Gastroesophageal sphincter (tissue), 4 donors: ENCODE measurements at regions not wholly inside any gene's neighbourhood (a gene's known extent, or its start where the extent isn't known, plus 50 kb on each side); places are given as distances from the start of the nearest gene placed in this dataset.

Experiments used
- ATAC-seq: fragments of 150-250 bp; one replicate; pipeline ENCODE4 v1.9.1; 2016; ENCODE audit warnings: mild to moderate bottlenecking, moderate library complexity
- H3K27ac ChIP-seq, 4 donors: fragments of 200-600 bp; sonication (generic) in 3 of 4; 1 replicate in 3 of 4; 2 replicates in 1 of 4; pipeline ENCODE4 v1.5.1; 2016 to 2019
- H3K27me3 ChIP-seq: fragments of 200-600 bp; sonication (generic); one replicate; pipeline ENCODE4 v1.5.1; 2019
- H3K36me3 ChIP-seq, 2 donors: fragments of 200-600 bp; sonication (generic); one replicate each; pipeline ENCODE4 v1.5.1; 2019; ENCODE audit warnings: control low read depth in 1 of 2
- H3K4me1 ChIP-seq, 3 donors: fragments of 200-600 bp; sonication (generic); 1 replicate in 2 of 3; 2 replicates in 1 of 3; pipeline ENCODE4 v1.5.1; 2016 to 2019; ENCODE audit warnings: control low read depth in 2 of 3
- H3K4me3 ChIP-seq, 2 donors: fragments of 200-600 bp; sonication (generic); one replicate each; pipeline ENCODE4 v1.5.1; 2019; ENCODE audit warnings: mild to moderate bottlenecking in 1 of 2, moderate library complexity in 1 of 2
- H3K9me3 ChIP-seq, 3 donors: fragments of 200-600 bp; sonication (generic); one replicate each; pipeline ENCODE4 v1.5.1; 2017 to 2019; ENCODE audit warnings: control low read depth in 2 of 3
- CTCF ChIP-seq, 4 experiments: fragments of 200-600 bp in 2 of 4; fragments of 450-650 bp in 2 of 4; sonication (generic) in 1 of 4; IDR thresholded peaks; one replicate each; pipeline ENCODE4 v1.5.1; 2017 to 2019; ENCODE audit warnings: antibody characterized with exemption in 4 of 4, mild to moderate bottlenecking in 2 of 4, moderate library complexity in 2 of 4
- EP300 ChIP-seq: sonication (generic); formaldehyde crosslinking; IDR thresholded peaks from one replicate; pipeline ENCODE4 v1.6.1; 2017; ENCODE audit warnings: antibody characterized with exemption, mild to moderate bottlenecking
- POLR2A ChIP-seq, 2 donors: fragments of 450-650 bp; IDR thresholded peaks; one replicate each; pipeline ENCODE4 v1.6.1; 2017; ENCODE audit warnings: antibody characterized with exemption in 2 of 2, mild to moderate bottlenecking in 2 of 2, moderate library complexity in 1 of 2
- POLR2AphosphoS5 ChIP-seq: sonication (generic); formaldehyde crosslinking; IDR thresholded peaks from one replicate; pipeline ENCODE4 v1.6.1; 2017; ENCODE audit warnings: antibody characterized with exemption
- WGBS, 2 donors: methylation state at CpG; one replicate each; pipeline ENCODE4 v1.1.5; 2018; ENCODE audit warnings: low coverage in 1 of 2; 5-methylcytosine and 5-hydroxymethylcytosine counted together

- no peaks in the 10 kb centered on the region for H3K4me1 ChIP-seq
- no peaks in the 10 kb centered on the region for H3K27me3 ChIP-seq
- H3K4me3 ChIP-seq: no peak overlapping the region
- no peak overlapping the region for H3K27ac ChIP-seq
- 81 to 100% methylated on average over 2 to 3 of the region's 7 CpGs for WGBS, 2 donors
- no peaks in the 10 kb centered on the region for H3K36me3 ChIP-seq
- TF ChIP-seq EP300 (no peak), CTCF (IDR thresholded peaks at IDR 0.05) (no peak), POLR2A (IDR thresholded peaks at IDR 0.05) (no peak), POLR2AphosphoS5 (no peak)
- peaks cover 0 to 7% (median 0%) of the 10 kb centered on the region in 3 donors for H3K9me3 ChIP-seq
- ATAC-seq: no peak
Observed at GRCh38 chr16:65667011-65667578, 545.2 kb upstream of the CDH11 start.

GRCh38 chr16:65666132-65666941 is 544.5 kb upstream of the CDH11 start:
- Histone ChIP-seq H3K36me3 (no peaks in the 10 kb centered on the region), H3K4me1 (no peaks in the 10 kb centered on the region), H3K27me3 (no peaks in the 10 kb centered on the region), H3K27ac (no peak overlapping the region), H3K4me3 (no peak overlapping the region), H3K9me3 (no peaks in the 10 kb centered on the region)
- TF ChIP-seq POLR2A (IDR thresholded peaks at IDR 0.05) (no peak), POLR2AphosphoS5 (no peak), CTCF (IDR thresholded peaks at IDR 0.05) (no peak), EP300 (no peak)
- 94 to 96% methylated on average over 3 of the region's 11 CpGs for WGBS, 2 donors
- no peak for ATAC-seq

- Histone ChIP-seq H3K36me3 (no peaks in the 10 kb centered on the region), H3K9me3 (no peaks in the 10 kb centered on the region), H3K4me1 (no peaks in the 10 kb centered on the region), H3K4me3 (no peak overlapping the region), H3K27ac (no peak overlapping the region), H3K27me3 (no peaks in the 10 kb centered on the region)
- TF ChIP-seq POLR2A (IDR thresholded peaks at IDR 0.05): no peak
- 53 to 93% methylated on average over 3 of the region's 3 CpGs for WGBS, 2 donors
- ATAC-seq: no peak
Observed at GRCh38 chr16:65665586-65665985, 543.7 kb upstream of the CDH11 start.

- H3K36me3 ChIP-seq: no peaks in the 10 kb centered on the region
- no peak for ATAC-seq
- no peaks in the 10 kb centered on the region for H3K4me1 ChIP-seq
- H3K4me3 ChIP-seq: no peak overlapping the region
- no peak overlapping the region for H3K27ac ChIP-seq
- no peaks in the 10 kb centered on the region for H3K27me3 ChIP-seq
- no peaks in the 10 kb centered on the region for H3K9me3 ChIP-seq
- TF ChIP-seq CTCF (IDR thresholded peaks at IDR 0.05) (no peak), POLR2A (IDR thresholded peaks at IDR 0.05) (no peak), POLR2AphosphoS5 (no peak), EP300 (no peak)
- WGBS, 2 donors: 86% methylated on average over 2 of the region's 3 CpGs; no CpG with 5 or more reads in 1 of the 2 donors
Observed at GRCh38 chr16:65663774-65664173, 541.9 kb upstream of the CDH11 start.

- no peak overlapping the region for H3K27ac ChIP-seq
- ATAC-seq: no peak
- no peaks in the 10 kb centered on the region for H3K4me1 ChIP-seq
- WGBS, 2 donors: 76 to 94% methylated on average over 4 of the region's 4 CpGs
- H3K4me3 ChIP-seq: no peak overlapping the region
- no peaks in the 10 kb centered on the region for H3K9me3 ChIP-seq
- TF ChIP-seq CTCF (IDR thresholded peaks at IDR 0.05) (no peak), EP300 (no peak), POLR2A (IDR thresholded peaks at IDR 0.05) (no peak), POLR2AphosphoS5 (no peak)
- no peaks in the 10 kb centered on the region for H3K36me3 ChIP-seq
- H3K27me3 ChIP-seq: no peaks in the 10 kb centered on the region
Observed at GRCh38 chr16:65662256-65662655, 540.4 kb upstream of the CDH11 start.
